ENCODE measurements at regions not wholly inside any gene's neighbourhood (a gene's known extent, or its start where the extent isn't known, plus 50 kb on each side); places are given as distances from the start of the nearest gene placed in this dataset.
"Not testable (repeated sequence)": the region's sequence is repeated elsewhere in the genome, so short reads cannot be mapped to it uniquely, and the experiment has no call there.

DNA sequence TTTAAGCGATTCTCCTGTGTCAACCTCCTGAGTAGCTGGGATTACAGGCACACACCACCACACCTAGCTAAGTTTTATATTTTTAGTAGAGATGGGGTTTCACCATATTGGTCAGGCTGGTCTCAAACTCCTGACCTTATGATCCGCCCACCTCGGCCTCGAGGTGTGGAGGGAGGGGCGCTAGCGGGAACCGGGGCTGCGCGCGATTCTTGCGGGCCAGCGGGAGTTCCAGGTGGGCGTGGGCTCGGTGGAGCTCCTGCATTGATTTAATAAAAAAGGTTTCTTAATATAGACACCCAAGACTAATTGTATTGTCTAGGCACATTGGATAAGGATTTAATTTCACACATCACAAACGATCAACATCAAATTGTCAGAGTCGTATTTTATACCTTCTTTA is 63.1 kb upstream of the ANKRD30A start:
- TF ChIP-seq POLR2A (IDR thresholded peaks at IDR 0.05; ENCODE audit: control extremely low read depth in 1 of 2, low read depth in 2 of 2, low read length in 2 of 2); POLR2AphosphoS5 (IDR thresholded peaks at IDR 0.05; ENCODE audit: low read depth, low read length): not testable (repeated sequence)
